ENCODE measurements at regions not wholly inside any gene's neighbourhood (a gene's known extent, or its start where the extent isn't known, plus 50 kb on each side); places are given as distances from the start of the nearest gene placed in this dataset.

GRCh38 chr18:75880266-75880665 is 452.8 kb upstream of the SMIM21 start:
- H3K4me3 ChIP-seq (ENCODE audit: low read depth in 1 of 5, low read length in 5 of 5), result no peak overlapping the region
- H3K9ac ChIP-seq (ENCODE audit: low read length in 5 of 5), result no peak overlapping the region
- no peaks in the 10 kb centered on the region for H3K4me1 ChIP-seq (ENCODE audit: control insufficient read depth in 5 of 5, insufficient read depth in 5 of 5, low read length in 5 of 5)
- H3K36me3 ChIP-seq (ENCODE audit: control insufficient read depth in 5 of 5, insufficient read depth in 5 of 5, low read length in 5 of 5), result no peaks in the 10 kb centered on the region
- no peaks in the 10 kb centered on the region for H3K27me3 ChIP-seq (ENCODE audit: control insufficient read depth in 5 of 5, insufficient read depth in 4 of 5, low read length in 5 of 5)
- H3K9me3 ChIP-seq (ENCODE audit: control insufficient read depth in 5 of 5, low read length in 5 of 5), result peaks cover 0 to 9% (median 3%) of the 10 kb centered on the region in 5 donors
- H3K27ac ChIP-seq (ENCODE audit: low read depth, low read length), result no peak overlapping the region

- Histone ChIP-seq H3K4me1 (ENCODE audit: control insufficient read depth in 5 of 5, insufficient read depth in 5 of 5, low read length in 5 of 5) (no peaks in the 10 kb centered on the region), H3K4me3 (ENCODE audit: low read depth in 1 of 5, low read length in 5 of 5) (no peak overlapping the region), H3K27me3 (ENCODE audit: control insufficient read depth in 5 of 5, insufficient read depth in 4 of 5, low read length in 5 of 5) (no peaks in the 10 kb centered on the region), H3K27ac (ENCODE audit: low read depth, low read length) (no peak overlapping the region), H3K9ac (ENCODE audit: low read length in 5 of 5) (no peak overlapping the region), H3K36me3 (ENCODE audit: control insufficient read depth in 5 of 5, insufficient read depth in 5 of 5, low read length in 5 of 5) (no peaks in the 10 kb centered on the region), H3K9me3 (ENCODE audit: control insufficient read depth in 5 of 5, low read length in 5 of 5) (peaks cover 0 to 9% (median 3%) of the 10 kb centered on the region in 5 donors)
These were observed 451.7 kb upstream of the SMIM21 start for GRCh38 chr18:75879196-75879595.

- H3K4me1 ChIP-seq (ENCODE audit: control insufficient read depth in 5 of 5, insufficient read depth in 5 of 5, low read length in 5 of 5), result no peaks in the 10 kb centered on the region
- H3K27ac ChIP-seq (ENCODE audit: low read depth, low read length), result no peak overlapping the region
- peaks cover 0 to 9% (median 3%) of the 10 kb centered on the region in 5 donors for H3K9me3 ChIP-seq (ENCODE audit: control insufficient read depth in 5 of 5, low read length in 5 of 5)
- H3K36me3 ChIP-seq (ENCODE audit: control insufficient read depth in 5 of 5, insufficient read depth in 5 of 5, low read length in 5 of 5), result no peaks in the 10 kb centered on the region
- no peak overlapping the region for H3K9ac ChIP-seq (ENCODE audit: low read length in 5 of 5)
- no peak overlapping the region for H3K4me3 ChIP-seq (ENCODE audit: low read depth in 1 of 5, low read length in 5 of 5)
- no peaks in the 10 kb centered on the region for H3K27me3 ChIP-seq (ENCODE audit: control insufficient read depth in 5 of 5, insufficient read depth in 4 of 5, low read length in 5 of 5)
These were observed 448.1 kb upstream of the SMIM21 start for GRCh38 chr18:75875559-75875958.

GRCh38 chr18:75874401-75875089 is 447.0 kb upstream of the SMIM21 start:
- Histone ChIP-seq H3K4me1 (ENCODE audit: control insufficient read depth in 5 of 5, insufficient read depth in 5 of 5, low read length in 5 of 5) (no peaks in the 10 kb centered on the region), H3K27me3 (ENCODE audit: control insufficient read depth in 5 of 5, insufficient read depth in 4 of 5, low read length in 5 of 5) (no peaks in the 10 kb centered on the region), H3K9ac (ENCODE audit: low read length in 5 of 5) (no peak overlapping the region), H3K27ac (ENCODE audit: low read depth, low read length) (no peak overlapping the region), H3K9me3 (ENCODE audit: control insufficient read depth in 5 of 5, low read length in 5 of 5) (peaks cover 0 to 9% (median 3%) of the 10 kb centered on the region in 5 donors), H3K36me3 (ENCODE audit: control insufficient read depth in 5 of 5, insufficient read depth in 5 of 5, low read length in 5 of 5) (no peaks in the 10 kb centered on the region), H3K4me3 (ENCODE audit: low read depth in 1 of 5, low read length in 5 of 5) (no peak overlapping the region)

- no peaks in the 10 kb centered on the region for H3K36me3 ChIP-seq (ENCODE audit: control insufficient read depth in 5 of 5, insufficient read depth in 5 of 5, low read length in 5 of 5)
- no peak overlapping the region for H3K9ac ChIP-seq (ENCODE audit: low read length in 5 of 5)
- peaks cover 0 to 7% (median 0%) of the 10 kb centered on the region in 5 donors for H3K9me3 ChIP-seq (ENCODE audit: control insufficient read depth in 5 of 5, low read length in 5 of 5)
- no peak overlapping the region for H3K4me3 ChIP-seq (ENCODE audit: low read depth in 1 of 5, low read length in 5 of 5)
- H3K4me1 ChIP-seq (ENCODE audit: control insufficient read depth in 5 of 5, insufficient read depth in 5 of 5, low read length in 5 of 5), result no peaks in the 10 kb centered on the region
- H3K27ac ChIP-seq (ENCODE audit: low read depth, low read length), result no peak overlapping the region
- no peaks in the 10 kb centered on the region for H3K27me3 ChIP-seq (ENCODE audit: control insufficient read depth in 5 of 5, insufficient read depth in 4 of 5, low read length in 5 of 5)
These were observed 444.1 kb upstream of the SMIM21 start for GRCh38 chr18:75871596-75871995.

GRCh38 chr18:75869162-75869561 is 441.7 kb upstream of the SMIM21 start:
- Histone ChIP-seq H3K4me1 (ENCODE audit: control insufficient read depth in 5 of 5, insufficient read depth in 5 of 5, low read length in 5 of 5) (no peaks in the 10 kb centered on the region), H3K27me3 (ENCODE audit: control insufficient read depth in 5 of 5, insufficient read depth in 4 of 5, low read length in 5 of 5) (peaks cover 0 to 3% (median 0%) of the 10 kb centered on the region in 5 donors), H3K9me3 (ENCODE audit: control insufficient read depth in 5 of 5, low read length in 5 of 5) (no peaks in the 10 kb centered on the region), H3K4me3 (ENCODE audit: low read depth in 1 of 5, low read length in 5 of 5) (no peak overlapping the region), H3K27ac (ENCODE audit: low read depth, low read length) (no peak overlapping the region), H3K9ac (ENCODE audit: low read length in 5 of 5) (no peak overlapping the region), H3K36me3 (ENCODE audit: control insufficient read depth in 5 of 5, insufficient read depth in 5 of 5, low read length in 5 of 5) (no peaks in the 10 kb centered on the region)

GRCh38 chr18:75868031-75868430 is 440.5 kb upstream of the SMIM21 start:
- Histone ChIP-seq H3K9me3 (ENCODE audit: control insufficient read depth in 5 of 5, low read length in 5 of 5) (no peaks in the 10 kb centered on the region), H3K9ac (ENCODE audit: low read length in 5 of 5) (no peak overlapping the region), H3K4me3 (ENCODE audit: low read depth in 1 of 5, low read length in 5 of 5) (no peak overlapping the region), H3K4me1 (ENCODE audit: control insufficient read depth in 5 of 5, insufficient read depth in 5 of 5, low read length in 5 of 5) (no peaks in the 10 kb centered on the region), H3K36me3 (ENCODE audit: control insufficient read depth in 5 of 5, insufficient read depth in 5 of 5, low read length in 5 of 5) (no peaks in the 10 kb centered on the region), H3K27me3 (ENCODE audit: control insufficient read depth in 5 of 5, insufficient read depth in 4 of 5, low read length in 5 of 5) (peaks cover 0 to 3% (median 0%) of the 10 kb centered on the region in 5 donors), H3K27ac (ENCODE audit: low read depth, low read length) (no peak overlapping the region)

GRCh38 chr18:75865639-75866038 is 438.1 kb upstream of the SMIM21 start:
- Histone ChIP-seq H3K36me3 (ENCODE audit: control insufficient read depth in 5 of 5, insufficient read depth in 5 of 5, low read length in 5 of 5) (no peaks in the 10 kb centered on the region), H3K27me3 (ENCODE audit: control insufficient read depth in 5 of 5, insufficient read depth in 4 of 5, low read length in 5 of 5) (peaks cover 0 to 3% (median 0%) of the 10 kb centered on the region in 5 donors), H3K4me3 (ENCODE audit: low read depth in 1 of 5, low read length in 5 of 5) (no peak overlapping the region), H3K4me1 (ENCODE audit: control insufficient read depth in 5 of 5, insufficient read depth in 5 of 5, low read length in 5 of 5) (no peaks in the 10 kb centered on the region), H3K9me3 (ENCODE audit: control insufficient read depth in 5 of 5, low read length in 5 of 5) (no peaks in the 10 kb centered on the region), H3K27ac (ENCODE audit: low read depth, low read length) (no peak overlapping the region), H3K9ac (ENCODE audit: low read length in 5 of 5) (no peak overlapping the region)

GRCh38 chr18:75864816-75865215 is 437.3 kb upstream of the SMIM21 start:
- Histone ChIP-seq H3K27ac (ENCODE audit: low read depth, low read length) (no peak overlapping the region), H3K27me3 (ENCODE audit: control insufficient read depth in 5 of 5, insufficient read depth in 4 of 5, low read length in 5 of 5) (peaks cover 0 to 3% (median 0%) of the 10 kb centered on the region in 5 donors), H3K9me3 (ENCODE audit: control insufficient read depth in 5 of 5, low read length in 5 of 5) (no peaks in the 10 kb centered on the region), H3K4me3 (ENCODE audit: low read depth in 1 of 5, low read length in 5 of 5) (no peak overlapping the region), H3K9ac (ENCODE audit: low read length in 5 of 5) (no peak overlapping the region), H3K36me3 (ENCODE audit: control insufficient read depth in 5 of 5, insufficient read depth in 5 of 5, low read length in 5 of 5) (no peaks in the 10 kb centered on the region), H3K4me1 (ENCODE audit: control insufficient read depth in 5 of 5, insufficient read depth in 5 of 5, low read length in 5 of 5) (no peaks in the 10 kb centered on the region)

GRCh38 chr18:75863696-75864095 is 436.2 kb upstream of the SMIM21 start:
- H3K9me3 ChIP-seq (ENCODE audit: control insufficient read depth in 5 of 5, low read length in 5 of 5), result no peaks in the 10 kb centered on the region
- H3K36me3 ChIP-seq (ENCODE audit: control insufficient read depth in 5 of 5, insufficient read depth in 5 of 5, low read length in 5 of 5), result no peaks in the 10 kb centered on the region
- no peak overlapping the region for H3K4me3 ChIP-seq (ENCODE audit: low read depth in 1 of 5, low read length in 5 of 5)

More at GRCh38 chr18:75863696-75864095, 436.2 kb upstream of the SMIM21 start:
- H3K4me1 ChIP-seq (ENCODE audit: control insufficient read depth in 5 of 5, insufficient read depth in 5 of 5, low read length in 5 of 5), result no peaks in the 10 kb centered on the region
- peaks cover 0 to 3% (median 0%) of the 10 kb centered on the region in 5 donors for H3K27me3 ChIP-seq (ENCODE audit: control insufficient read depth in 5 of 5, insufficient read depth in 4 of 5, low read length in 5 of 5)
- H3K9ac ChIP-seq (ENCODE audit: low read length in 5 of 5), result no peak overlapping the region
- no peak overlapping the region for H3K27ac ChIP-seq (ENCODE audit: low read depth, low read length)
